GM12865 (cell line): ENCODE measurements at regions not wholly inside any gene's neighbourhood (a gene's known extent, or its start where the extent isn't known, plus 50 kb on each side); places are given as distances from the start of the nearest gene placed in this dataset.

Experiments used
- DNase-seq: peaks from one replicate; pipeline ENCODE4 v3.0.0; 2010; ENCODE audit warnings: low read depth
- H3K4me3 ChIP-seq: 2 replicates; pipeline ENCODE4 v1.5.1; 2011; ENCODE audit warnings: mild to moderate bottlenecking, low read depth, low read length, control low read depth
- CTCF ChIP-seq: IDR thresholded peaks from 2 replicates; pipeline ENCODE4 v1.5.1; 2011; ENCODE audit warnings: low read length, control low read depth, low read depth, inconsistent platforms; ENCODE audit not compliant: insufficient read depth; ENCODE audit errors: missing control alignments

DNA sequence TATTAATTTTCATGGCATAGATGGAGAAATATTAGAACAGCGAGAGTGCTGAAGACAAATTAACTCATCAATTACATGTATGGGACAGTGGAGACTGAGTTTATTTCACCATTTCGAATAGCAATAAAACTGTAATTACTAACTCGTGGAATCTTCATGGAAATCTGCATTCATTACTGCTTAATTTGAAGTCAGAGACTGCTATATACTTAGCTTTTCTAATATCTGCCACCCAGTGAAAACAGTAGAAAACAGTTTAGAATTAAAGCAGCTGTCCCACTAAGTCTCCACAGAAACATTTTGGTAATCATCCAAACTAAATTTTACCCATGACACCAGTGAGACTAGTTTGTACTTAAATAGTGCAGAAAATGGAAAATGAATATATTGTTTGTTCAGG, 56.8 kb downstream of the IZUMO3 start:
- no peak for DNase-seq
- no peak overlapping the region for H3K4me3 ChIP-seq
- TF ChIP-seq CTCF: no peak

- no peak for DNase-seq
- no peak overlapping the region for H3K4me3 ChIP-seq
- no peak for TF ChIP-seq CTCF
Measured at GRCh38 chr9:24487946-24488345, 57.8 kb downstream of the IZUMO3 start.

DNA sequence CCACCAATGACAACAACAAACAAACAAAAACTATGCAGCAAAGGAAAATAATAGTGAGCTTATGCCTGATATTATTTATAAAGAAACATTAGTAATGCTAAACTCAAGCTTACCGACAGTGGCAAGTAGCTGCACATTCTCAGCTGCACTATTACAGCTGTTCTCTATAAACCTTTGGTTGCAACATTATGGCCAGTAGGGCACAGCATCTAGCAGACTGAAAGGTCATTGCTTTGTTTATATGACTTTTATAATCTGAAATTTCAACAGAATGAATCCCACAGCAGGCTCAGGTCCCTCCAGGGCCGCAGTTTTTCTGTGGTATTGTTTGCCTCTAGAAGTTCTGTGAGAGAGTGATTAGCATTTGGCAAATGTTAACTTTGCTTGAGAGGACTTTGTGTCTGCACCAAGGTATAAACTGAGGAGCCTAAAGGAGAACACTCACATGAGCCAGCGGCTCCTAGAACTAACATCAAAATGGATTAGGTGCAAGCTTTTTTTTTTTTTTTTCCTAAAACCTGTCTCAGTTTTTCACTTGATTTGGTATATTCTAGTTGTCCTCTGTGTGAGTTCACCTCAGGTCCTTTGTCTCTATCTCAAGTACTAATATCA, 58.3 kb downstream of the IZUMO3 start:
- no peak overlapping the region for H3K4me3 ChIP-seq
- DNase-seq: no peak
- no peak for TF ChIP-seq CTCF

DNA sequence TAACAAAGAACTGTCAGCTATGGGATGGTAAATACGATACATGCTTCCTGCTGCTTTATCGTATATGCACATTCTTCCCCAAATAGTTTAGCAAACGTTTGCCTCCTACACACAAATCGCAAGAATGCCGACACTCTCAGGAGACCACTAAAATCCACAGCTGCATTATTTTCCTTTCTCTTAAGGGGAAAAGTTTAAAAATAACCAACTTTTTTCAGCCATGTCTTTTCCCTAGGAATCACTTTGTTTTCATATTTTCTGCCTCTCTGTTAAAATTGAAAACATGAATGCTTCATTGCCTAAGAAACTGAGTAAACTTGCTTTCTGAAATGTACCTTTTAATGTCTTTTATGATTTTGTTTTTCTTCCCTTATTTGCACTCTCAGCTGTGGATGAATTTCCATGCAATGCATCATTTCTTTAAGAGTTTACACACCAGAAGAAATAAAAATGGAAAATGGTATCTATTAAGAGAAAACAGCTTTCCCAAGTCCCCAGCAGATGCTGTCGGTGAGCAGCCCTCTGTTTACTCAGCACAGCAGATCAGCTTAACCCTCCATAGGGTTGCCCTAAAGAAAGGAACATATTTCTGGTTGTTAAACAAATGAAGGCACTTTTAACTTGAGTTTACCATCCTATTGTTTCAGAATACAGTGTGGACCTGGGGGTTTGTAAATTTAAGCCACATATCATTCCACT, 66.2 kb downstream of the IZUMO3 start:
- no peak overlapping the region for H3K4me3 ChIP-seq
- TF ChIP-seq CTCF: no peak

GRCh38 chr9:24464319-24464951, 81.3 kb downstream of the IZUMO3 start:
- no peak for TF ChIP-seq CTCF
- no peak overlapping the region for H3K4me3 ChIP-seq
- no peak for DNase-seq

More for the DNA sequence above, 66.2 kb downstream of the IZUMO3 start:
- DNase-seq: no peak

GRCh38 chr9:24462951-24463350, 82.7 kb downstream of the IZUMO3 start:
- TF ChIP-seq CTCF: no peak
- H3K4me3 ChIP-seq: no peak overlapping the region
- DNase-seq: no peak
